NCI-H2196 treated with DMSO at 0.1 percent for 48 hours (cell line): ENCODE measurements at regions not wholly inside any gene's neighbourhood (a gene's known extent, or its start where the extent isn't known, plus 50 kb on each side); places are given as distances from the start of the nearest gene placed in this dataset.

Experiments used
- DNase-seq: peaks from one replicate; lab custom pipeline; 2025; ENCODE audit not compliant: unreplicated experiment; lab: John Stamatoyannopoulos, UW

- DNase-seq: no peak
Observed at GRCh38 chr2:153028626-153029025, 310.2 kb downstream of the ARL6IP6 start.

DNA sequence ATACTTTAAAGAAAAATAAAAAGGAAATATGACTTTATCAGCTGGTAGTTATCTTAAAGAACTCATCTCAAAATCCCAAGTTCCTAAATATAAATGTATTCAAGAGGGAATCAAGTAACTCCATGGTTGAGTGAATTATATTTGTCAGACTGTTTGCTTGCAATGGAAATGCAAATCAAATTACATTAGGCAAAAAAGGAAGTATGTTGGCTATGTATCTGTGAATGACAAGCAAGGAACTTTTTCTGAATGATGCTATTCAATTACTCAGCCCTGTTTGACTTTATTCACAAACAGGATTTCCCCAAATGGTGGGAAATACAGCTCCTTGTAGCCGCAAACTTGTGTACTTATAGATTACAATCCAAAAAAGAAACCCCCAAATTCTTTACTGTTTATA, 309.1 kb downstream of the ARL6IP6 start:
- DNase-seq: no peak

DNA sequence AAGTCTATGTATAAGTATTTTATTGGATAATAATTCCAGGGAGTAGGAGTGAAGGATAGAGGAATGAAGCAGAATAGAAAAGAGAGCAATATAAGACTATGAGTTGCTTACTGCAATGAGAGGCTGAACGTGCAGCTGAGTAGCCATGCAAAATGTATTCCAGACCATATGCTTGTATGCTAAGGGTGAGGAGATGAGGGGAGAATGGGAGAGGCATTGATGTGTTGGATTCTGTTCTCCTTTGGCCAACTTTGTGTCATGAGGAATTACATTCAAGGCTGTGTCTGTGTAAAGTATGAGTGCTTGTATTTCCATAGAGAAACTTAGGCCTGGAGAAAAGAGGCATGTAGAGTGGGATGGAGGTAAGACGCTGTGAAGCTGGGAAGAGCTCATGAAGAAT, 301.8 kb downstream of the ARL6IP6 start:
- no peak for DNase-seq

GRCh38 chr2:153005071-153005730, 286.8 kb downstream of the ARL6IP6 start:
- DNase-seq: no peak

DNA sequence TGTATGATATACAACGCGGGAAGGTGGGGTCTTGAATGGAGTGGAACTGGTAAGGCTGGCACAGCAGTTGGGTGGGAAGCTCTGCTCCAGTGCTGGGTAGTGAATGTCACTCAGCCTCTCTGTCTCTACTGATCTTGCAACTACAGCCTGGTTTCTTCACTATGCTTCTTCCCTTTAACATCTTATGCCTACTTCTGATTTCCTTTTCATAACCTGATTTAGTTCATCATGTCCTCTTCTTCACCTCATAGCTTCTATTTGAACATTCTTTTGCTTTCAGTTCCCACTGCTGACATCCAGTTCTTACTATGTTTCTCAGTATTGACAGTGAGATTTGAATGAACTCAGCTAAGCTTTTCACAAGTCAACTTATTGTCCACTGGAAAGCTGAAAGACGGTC, 286.2 kb downstream of the ARL6IP6 start:
- no peak for DNase-seq

DNA sequence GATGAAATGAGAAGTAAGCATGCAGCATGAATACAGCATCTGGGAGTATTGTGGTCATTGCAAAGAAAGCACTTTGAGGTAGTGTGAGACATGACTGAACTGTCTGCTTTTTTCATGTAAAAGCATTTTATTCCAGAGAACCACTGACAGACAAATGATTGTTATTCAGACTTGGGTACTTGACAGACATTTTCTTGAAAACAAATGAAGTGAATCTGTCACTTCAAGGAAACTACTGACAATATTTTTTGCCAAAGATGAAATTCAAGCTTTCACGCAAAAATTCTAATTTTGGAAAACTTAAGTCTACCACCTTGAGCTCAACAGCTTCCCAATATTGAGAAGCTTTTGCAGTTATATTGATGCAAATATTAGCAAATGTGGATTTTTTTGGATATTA, 255.7 kb downstream of the ARL6IP6 start:
- no peak for DNase-seq

- DNase-seq: no peak
Observed at GRCh38 chr2:152971685-152972084, 253.3 kb downstream of the ARL6IP6 start.

DNA sequence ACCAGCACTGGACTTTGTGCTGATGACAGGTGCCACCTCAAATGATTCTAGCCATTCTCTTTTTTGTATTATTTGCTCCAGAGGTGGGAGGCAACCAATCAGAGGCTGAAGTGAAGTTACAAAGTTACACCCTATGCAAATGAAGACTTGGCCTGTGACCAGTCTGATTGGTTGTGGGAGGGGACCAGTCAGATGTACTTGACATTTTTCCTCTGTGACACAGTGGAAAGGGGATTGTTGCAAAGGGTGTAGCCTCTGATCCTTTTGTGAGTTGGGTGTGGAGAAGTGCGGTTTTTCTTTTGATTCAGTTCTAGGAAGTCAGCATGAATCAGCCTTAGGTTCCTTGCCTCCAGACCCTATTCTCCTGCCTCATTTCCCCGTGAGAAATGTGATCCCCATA, 244.0 kb downstream of the ARL6IP6 start:
- DNase-seq: no peak

DNA sequence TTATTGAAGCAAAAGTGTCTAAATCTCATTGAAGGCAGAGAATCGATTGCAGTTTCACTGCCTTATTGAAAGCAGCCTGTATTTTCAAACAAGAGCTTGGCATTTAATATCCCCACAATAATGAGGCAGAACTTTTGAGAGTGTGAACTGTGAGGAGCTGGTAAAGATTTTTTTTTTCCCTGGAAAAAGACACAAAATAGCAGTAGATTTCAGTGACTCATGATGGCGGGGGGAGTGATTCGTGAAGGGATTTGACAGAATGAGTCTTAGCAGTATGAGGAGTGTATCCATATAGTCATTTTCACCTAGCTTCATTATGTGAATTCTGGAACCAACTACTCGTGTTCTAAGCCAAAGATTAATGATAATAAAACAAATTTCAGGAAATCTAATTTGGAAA, 242.9 kb downstream of the ARL6IP6 start:
- DNase-seq: no peak

GRCh38 chr2:152950126-152950525, 231.7 kb downstream of the ARL6IP6 start:
- no peak for DNase-seq

DNA sequence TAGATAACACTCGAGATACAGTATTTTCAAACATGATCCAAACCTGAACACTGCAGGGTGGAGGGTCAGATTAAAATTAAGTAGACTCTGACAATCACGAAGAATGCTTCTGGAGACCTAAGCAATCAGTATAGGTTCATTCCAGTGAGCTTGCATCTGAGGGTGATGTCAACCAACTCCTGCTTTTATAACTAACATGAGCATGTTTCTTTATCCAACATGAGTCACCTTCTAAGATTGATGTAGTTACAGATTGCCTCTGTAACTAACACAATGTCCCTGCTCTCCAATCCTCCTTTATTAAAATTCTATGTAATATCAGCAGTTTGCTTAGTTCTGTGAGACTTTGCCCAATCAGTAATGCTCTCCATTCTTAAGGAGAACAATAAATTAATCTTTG, 225.7 kb downstream of the ARL6IP6 start:
- DNase-seq: no peak

DNA sequence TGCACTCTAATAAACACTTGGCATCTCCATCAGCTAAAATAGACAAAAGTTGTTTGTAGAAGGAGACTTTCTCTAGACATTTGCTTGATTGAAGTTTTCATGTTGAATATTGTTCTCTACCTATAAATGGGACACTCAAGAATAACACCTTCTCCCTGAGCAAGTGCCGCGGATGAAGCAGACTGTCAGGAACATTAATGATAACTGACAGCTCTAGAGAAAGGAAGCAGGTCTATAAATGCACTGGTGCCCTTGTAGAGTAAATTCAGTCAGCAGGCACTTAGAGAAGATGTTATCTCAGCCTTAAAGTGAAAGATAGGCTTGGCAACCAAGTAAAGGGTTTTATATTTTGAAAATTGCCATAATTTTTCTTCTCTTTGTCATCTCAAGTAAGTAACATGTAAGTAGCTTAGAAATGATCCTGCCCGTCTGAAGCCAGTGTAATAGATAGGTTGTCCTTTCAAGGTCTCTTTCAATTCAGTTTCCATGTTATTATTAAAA, 224.6 kb downstream of the ARL6IP6 start:
- DNase-seq: no peak

DNA sequence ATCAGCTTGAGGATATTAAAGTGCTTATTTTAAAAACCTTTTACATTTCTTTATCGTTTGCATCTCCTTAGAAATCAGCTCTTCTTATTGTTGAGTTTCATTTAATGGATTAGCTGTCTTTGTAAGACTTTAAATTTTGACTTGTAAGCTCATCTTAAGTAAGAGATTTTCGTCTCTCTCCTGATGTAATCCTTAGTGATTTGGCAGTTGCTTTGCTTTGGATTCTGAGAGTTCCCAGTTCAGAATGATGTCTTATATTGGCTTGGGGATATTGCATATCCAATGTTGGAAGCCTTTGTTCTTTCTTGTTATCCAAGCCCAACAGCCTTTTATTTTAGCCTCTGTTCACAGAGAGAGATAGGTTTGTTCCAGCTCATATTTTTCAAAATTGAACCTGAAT, 212.1 kb downstream of the ARL6IP6 start:
- DNase-seq: no peak

DNA sequence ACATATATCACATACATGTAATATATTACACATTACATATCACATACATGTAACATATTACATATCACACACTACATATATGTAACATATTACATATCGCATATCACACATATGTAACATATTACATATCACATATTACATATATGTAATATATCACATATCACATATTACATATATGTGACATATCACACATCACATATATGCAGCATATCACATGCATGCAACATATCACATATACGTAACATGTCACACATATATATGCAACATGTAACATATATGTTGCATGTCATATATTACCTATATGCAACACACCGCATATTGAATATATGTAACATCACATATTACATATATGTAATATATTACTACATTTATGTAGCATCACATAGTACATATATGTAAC, 211.2 kb downstream of the ARL6IP6 start:
- no peak for DNase-seq

- DNase-seq: peak; percentile 14
Observed at GRCh38 chr2:152925547-152926448, 207.4 kb downstream of the ARL6IP6 start.

GRCh38 chr2:152924722-152925121, 206.3 kb downstream of the ARL6IP6 start:
- DNase-seq: no peak

DNA sequence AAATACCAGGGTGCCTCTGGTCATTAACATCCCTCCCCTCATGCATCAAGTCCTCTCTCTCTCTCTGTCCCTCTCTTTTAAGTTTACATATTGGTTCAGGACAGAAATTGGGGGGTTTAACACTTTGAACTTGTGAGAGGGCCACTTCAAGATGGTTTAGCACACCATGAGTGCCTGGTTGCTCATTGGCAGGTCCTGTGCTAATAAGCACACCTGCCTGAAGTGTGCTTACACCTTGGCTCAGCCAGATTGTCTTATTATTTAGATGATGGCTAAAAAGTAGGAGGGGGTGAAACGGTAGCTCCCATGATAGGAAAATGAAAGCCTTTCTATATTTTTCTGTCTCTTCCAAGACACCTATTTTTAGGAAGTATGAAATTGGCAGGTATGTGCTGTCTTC, 205.8 kb downstream of the ARL6IP6 start:
- no peak for DNase-seq

DNA sequence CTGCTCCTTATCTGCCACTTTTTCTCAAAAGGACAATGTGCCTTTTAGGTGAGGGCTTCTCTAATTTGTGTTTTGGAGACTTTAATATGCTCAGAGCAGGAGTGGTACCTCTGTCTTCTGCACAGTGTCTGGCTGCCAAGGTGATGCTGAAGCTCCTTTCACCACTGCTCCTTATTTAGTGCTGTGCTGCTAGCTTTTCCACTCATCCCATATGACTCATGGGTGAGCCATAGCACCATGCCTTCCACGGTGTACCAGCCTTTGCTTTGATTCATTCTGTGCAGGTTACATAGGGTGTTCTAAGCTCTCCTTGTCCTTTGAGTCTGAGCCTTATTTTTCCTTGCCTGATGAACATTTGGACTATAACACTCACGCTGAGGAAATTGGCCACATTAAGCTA, 202.4 kb downstream of the ARL6IP6 start:
- no peak for DNase-seq

- DNase-seq: no peak
Observed at GRCh38 chr2:152910970-152911369, 192.6 kb downstream of the ARL6IP6 start.

GRCh38 chr2:152907046-152907445, 188.6 kb downstream of the ARL6IP6 start:
- no peak for DNase-seq

DNA sequence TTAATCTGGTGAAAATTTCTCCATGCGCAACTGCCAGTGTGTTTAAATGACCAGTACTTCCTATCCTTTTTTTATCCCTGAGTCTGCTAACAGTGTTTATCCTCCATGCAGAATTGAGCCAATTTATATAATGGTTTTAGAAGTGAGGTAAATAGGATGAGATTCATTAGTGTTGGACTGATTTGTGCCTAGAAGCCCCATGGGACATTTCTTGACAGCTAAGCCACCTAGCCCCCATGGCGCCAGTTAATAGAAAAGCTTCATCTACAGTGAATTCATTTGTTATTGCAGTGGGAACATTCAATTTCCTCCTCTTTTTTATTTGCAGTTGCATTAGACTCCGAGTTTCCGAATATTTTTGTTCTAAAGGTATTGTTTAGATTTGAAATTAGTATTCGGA, 175.6 kb downstream of the ARL6IP6 start:
- DNase-seq: no peak

GRCh38 chr2:152890736-152891135, 172.3 kb downstream of the ARL6IP6 start:
- DNase-seq: no peak
